Skeletal muscle tissue (tissue), 3 donors: ENCODE measurements at regions not wholly inside any gene's neighbourhood (a gene's known extent, or its start where the extent isn't known, plus 50 kb on each side); places are given as distances from the start of the nearest gene placed in this dataset.

Experiments used
- H3K27ac ChIP-seq: one replicate; pipeline ENCODE4 v1.7.0; 2013; ENCODE audit warnings: mild to moderate bottlenecking, low read depth, low read length, inconsistent platforms
- H3K27me3 ChIP-seq, 3 donors: one replicate each; pipeline ENCODE4 v1.7.0; 2013; ENCODE audit warnings: low read length in 3 of 3; ENCODE audit not compliant: control insufficient read depth in 3 of 3, insufficient read depth in 3 of 3
- H3K36me3 ChIP-seq, 3 donors: one replicate each; pipeline ENCODE4 v1.7.0; 2013; ENCODE audit warnings: low read length in 3 of 3; ENCODE audit not compliant: control insufficient read depth in 3 of 3, insufficient read depth in 3 of 3
- H3K4me1 ChIP-seq, 3 donors: one replicate each; pipeline ENCODE4 v1.7.0; 2013; ENCODE audit warnings: low read length in 3 of 3, mild to moderate bottlenecking in 3 of 3; ENCODE audit not compliant: control insufficient read depth in 3 of 3, insufficient read depth in 3 of 3
- H3K4me3 ChIP-seq, 3 donors: one replicate each; pipeline ENCODE4 v1.7.0; 2013; ENCODE audit warnings: low read length in 3 of 3
- H3K9ac ChIP-seq, 3 donors: one replicate each; pipeline ENCODE4 v1.7.0; 2013; ENCODE audit warnings: low read length in 3 of 3, mild to moderate bottlenecking in 3 of 3, moderate library complexity in 2 of 3, low read depth in 1 of 3
- H3K9me3 ChIP-seq, 3 donors: one replicate each; pipeline ENCODE4 v1.7.0; 2013; ENCODE audit warnings: low read length in 3 of 3; ENCODE audit not compliant: control insufficient read depth in 3 of 3
- donor health status: Osteomylitis.

DNA sequence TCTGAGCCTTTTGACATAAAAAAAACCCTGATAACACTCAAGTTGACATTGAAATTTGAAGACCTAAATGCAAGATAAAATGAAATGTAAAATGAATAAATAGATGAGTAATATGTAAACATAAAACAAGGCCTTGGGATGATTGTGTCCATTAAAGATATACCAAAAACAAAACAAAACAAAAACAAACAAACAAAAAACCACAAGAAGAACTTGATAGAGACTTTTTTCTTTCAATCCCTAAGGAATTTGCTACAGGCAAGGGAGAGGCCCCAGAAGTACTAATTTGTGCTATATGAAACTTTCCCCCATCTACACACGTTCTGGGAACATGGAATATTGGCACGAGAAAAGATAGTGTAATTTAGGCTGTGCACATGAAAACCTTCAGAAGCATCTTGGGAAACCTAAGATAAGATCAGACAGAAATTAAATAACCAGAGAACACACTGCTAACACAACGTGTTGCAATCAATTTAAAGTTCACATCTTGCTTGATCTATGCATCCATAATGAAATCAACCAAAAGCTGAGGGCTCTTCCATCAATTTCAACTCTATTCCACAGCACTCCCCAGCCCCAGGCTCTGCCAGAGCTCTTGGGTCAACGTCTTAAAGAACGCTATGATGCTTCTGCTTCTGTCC is 201.1 kb upstream of the RREB1 start:
- Histone ChIP-seq H3K36me3 (no peaks in the 10 kb centered on the region), H3K27me3 (no peaks in the 10 kb centered on the region), H3K27ac (no peak overlapping the region), H3K9ac (no peak overlapping the region), H3K4me1 (peaks cover 0 to 4% (median 0%) of the 10 kb centered on the region in 3 donors), H3K9me3 (no peaks in the 10 kb centered on the region), H3K4me3 (no peak overlapping the region)

DNA sequence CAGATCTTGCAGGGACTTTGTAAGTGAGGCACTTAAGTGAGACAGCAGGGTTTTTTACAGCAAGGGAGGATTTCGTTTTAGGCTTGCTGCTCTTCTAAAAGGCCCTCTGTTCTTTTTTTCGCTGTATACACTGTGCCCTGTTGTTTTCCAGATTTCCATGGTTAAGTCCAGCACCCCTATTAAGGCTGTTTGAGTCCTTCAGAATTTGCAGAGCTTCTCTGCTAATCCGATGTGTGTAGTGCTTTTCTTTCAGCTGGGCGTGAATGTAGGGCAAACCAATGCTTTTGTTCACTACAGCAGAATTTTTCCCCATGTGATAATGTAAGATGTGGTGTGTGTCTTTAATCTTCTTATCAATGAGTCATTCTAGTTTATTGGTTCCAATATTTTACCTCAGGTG is 200.5 kb upstream of the RREB1 start:
- no peaks in the 10 kb centered on the region for H3K9me3 ChIP-seq

DNA sequence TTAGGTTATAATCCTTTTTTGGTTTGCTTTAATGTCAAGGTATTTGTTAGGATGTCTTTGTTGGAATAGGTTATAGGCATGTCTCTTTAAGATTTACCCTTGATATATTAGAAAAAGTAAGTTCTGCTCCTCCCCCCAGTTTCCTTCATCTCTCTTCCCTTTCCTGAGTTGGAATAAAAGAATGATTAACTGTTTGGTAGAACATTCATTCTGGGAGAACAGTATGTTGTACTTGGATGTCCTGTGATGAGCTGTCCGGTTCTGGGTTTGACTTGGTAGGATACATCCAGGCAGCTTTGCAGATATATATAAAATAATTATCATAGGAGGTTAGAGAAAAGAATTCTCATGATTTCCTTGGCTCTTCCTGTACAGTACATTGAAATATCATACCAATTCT is 199.6 kb upstream of the RREB1 start:
- Histone ChIP-seq H3K4me3 (no peak overlapping the region), H3K9ac (no peak overlapping the region), H3K36me3 (no peaks in the 10 kb centered on the region), H3K4me1 (peaks cover 3 to 8% (median 5%) of the 10 kb centered on the region in 3 donors), H3K9me3 (no peaks in the 10 kb centered on the region), H3K27ac (no peak overlapping the region), H3K27me3 (no peaks in the 10 kb centered on the region)

More for the DNA sequence above, 200.5 kb upstream of the RREB1 start:
- H3K36me3 ChIP-seq: no peaks in the 10 kb centered on the region
- no peak overlapping the region for H3K4me3 ChIP-seq
- peaks cover 0 to 4% (median under 1%) of the 10 kb centered on the region in 3 donors for H3K4me1 ChIP-seq
- no peak overlapping the region for H3K27ac ChIP-seq
- no peaks in the 10 kb centered on the region for H3K27me3 ChIP-seq
- H3K9ac ChIP-seq: no peak overlapping the region

DNA sequence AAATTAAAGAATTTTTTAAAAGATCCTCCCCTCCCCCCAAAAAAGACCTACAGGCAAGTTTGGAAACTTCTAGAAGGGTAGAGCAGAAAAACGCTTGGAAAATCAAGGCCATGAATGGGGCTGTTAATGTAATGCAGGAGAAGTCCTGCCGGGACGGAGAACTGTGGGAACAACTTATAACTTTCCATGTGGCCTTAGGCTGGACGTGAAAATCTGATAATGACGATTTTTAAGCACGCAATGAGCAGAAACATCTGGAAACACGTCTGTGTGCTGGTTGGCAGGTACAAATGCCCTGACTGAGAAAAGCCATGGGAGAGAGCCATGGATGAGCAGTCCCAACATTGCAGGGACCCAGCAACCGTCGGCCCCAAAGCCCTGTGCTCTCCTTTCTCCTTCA is 198.7 kb upstream of the RREB1 start:
- no peaks in the 10 kb centered on the region for H3K9me3 ChIP-seq
- H3K4me3 ChIP-seq: no peak overlapping the region
- peaks cover 3 to 8% (median 5%) of the 10 kb centered on the region in 3 donors for H3K4me1 ChIP-seq
- H3K36me3 ChIP-seq: no peaks in the 10 kb centered on the region
- H3K27ac ChIP-seq: no peak overlapping the region
- H3K27me3 ChIP-seq: no peaks in the 10 kb centered on the region
- H3K9ac ChIP-seq: no peak overlapping the region

DNA sequence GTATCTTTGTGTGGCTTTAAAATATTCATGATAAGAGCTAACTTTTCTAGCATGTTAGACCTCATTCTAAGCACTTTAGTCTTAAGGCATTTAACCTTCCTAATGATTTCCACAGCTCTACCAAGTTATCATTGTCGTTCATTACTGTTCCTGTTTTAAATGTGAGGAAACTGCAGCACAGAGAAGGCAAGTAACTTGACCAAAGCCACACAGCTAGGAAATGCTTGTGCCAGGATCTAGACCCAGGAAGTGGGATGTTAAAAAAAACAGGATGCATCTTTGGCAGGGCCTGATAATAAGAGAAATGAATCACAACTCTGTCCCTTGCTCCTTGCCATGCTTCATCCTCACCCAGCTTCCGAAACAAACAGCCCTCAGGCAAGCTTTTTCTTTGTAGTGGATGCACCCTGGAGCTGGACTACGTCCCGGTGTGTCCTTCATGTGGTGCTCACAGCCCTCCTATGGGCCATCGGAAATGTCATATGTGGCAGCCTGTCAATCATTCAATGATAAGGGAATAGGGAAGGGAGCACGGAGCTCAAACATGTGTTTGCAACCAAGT is 196.9 kb upstream of the RREB1 start:
- H3K9ac ChIP-seq: no peak overlapping the region
- H3K4me3 ChIP-seq: no peak overlapping the region
- no peaks in the 10 kb centered on the region for H3K27me3 ChIP-seq
- no peaks in the 10 kb centered on the region for H3K9me3 ChIP-seq
- peaks cover 7 to 15% (median 10%) of the 10 kb centered on the region in 3 donors for H3K4me1 ChIP-seq
- no peak overlapping the region for H3K27ac ChIP-seq
- H3K36me3 ChIP-seq: no peaks in the 10 kb centered on the region

DNA sequence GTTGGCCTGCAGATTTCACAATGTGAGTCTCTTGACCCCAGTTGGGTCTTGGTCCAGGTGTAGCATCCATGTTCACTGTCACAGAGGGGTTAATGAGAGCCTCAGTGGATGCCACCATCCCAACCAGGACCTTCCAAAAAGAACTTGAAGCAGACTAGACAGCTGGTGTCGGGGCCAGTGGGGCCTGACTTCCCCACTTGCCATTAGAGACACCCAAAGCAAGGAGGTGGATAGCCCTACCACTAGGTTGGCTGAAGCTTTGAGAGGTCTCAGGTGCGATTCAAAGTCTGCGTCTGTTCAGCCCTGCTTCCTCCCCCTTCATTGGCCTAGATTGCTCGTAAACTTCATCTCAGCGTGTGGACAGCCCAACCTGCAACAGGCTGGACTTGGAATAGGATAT is 196.4 kb upstream of the RREB1 start:
- peaks cover 13 to 17% (median 16%) of the 10 kb centered on the region in 3 donors for H3K4me1 ChIP-seq
- no peak overlapping the region for H3K9ac ChIP-seq
- no peak overlapping the region for H3K27ac ChIP-seq

DNA sequence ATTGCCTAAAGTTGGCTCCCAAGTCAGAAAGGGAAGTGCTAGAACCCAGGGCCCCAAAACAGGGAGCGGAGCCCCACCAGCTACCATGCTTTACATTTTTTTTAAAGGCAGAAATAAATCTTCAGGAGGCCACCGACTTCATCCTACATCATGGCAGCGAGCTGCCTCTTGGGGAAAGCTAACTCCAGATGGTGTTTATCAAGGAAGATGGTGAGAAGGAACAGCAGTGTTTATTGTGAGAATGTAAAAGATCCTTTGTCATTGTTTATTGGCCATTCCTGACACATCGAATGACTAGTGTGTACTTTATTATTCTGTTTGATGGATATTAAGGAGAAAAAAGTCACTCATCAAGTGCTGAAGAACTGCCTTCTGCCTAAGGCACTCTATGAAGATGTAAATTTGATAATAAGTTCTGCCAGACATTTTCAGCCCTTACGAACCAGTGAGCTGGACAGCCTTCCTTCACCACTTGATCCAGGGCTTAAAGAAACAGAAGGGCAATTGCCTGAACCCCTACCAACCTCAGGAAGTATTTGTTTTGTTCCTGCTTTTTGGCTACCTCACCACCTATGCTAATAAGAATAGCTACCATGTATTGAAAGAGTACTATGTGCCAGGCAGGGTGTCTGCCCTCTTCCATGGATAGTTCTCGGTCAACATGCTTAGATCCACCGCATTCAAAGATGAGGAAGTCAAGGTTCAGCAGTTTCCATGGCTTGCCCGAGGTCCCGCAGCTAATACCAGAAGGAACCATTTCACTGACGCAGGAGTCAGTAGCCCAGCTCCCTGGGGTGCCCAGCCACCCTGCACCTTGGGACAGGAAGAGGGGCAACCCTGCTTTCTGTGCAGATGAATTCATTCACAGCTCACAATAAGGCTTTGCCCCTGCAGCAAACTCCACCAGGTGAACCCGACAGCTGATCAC is 194.7 kb upstream of the RREB1 start:
- Histone ChIP-seq H3K27me3 (no peaks in the 10 kb centered on the region), H3K4me3 (no peak overlapping the region), H3K4me1 (peaks cover 24 to 30% (median 27%) of the 10 kb centered on the region in 3 donors), H3K36me3 (no peaks in the 10 kb centered on the region), H3K9me3 (peaks cover 0 to 2% (median 0%) of the 10 kb centered on the region in 3 donors), H3K9ac (no peak overlapping the region), H3K27ac (no peak overlapping the region)

More for the DNA sequence above, 196.4 kb upstream of the RREB1 start:
- Histone ChIP-seq H3K36me3 (no peaks in the 10 kb centered on the region), H3K4me3 (no peak overlapping the region), H3K9me3 (peaks cover 0 to 1% (median 0%) of the 10 kb centered on the region in 3 donors), H3K27me3 (no peaks in the 10 kb centered on the region)

DNA sequence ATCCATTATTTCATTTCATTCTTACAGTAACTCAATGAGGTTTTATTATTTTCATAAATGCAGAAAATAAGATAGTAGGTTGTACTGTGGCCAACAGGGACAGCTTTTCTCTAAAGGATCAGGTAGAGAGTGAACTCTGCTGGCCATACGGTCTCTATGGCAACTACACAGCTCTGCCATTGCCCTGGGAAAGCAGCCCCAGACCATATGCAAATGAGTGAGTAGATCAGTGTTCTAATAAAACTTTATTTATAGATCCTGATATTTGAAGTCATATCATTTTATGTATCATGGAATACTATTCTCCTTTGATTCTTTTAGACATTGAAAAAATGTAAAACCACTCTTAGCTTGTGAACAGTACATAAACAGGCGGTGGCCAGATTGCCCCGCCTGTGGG is 192.5 kb upstream of the RREB1 start:
- Histone ChIP-seq H3K4me3 (peak overlapping the region; percentile 6 to 54 (median 33)), H3K27me3 (no peaks in the 10 kb centered on the region), H3K9ac (peak overlapping the region in 2 of 3 donors; percentile 54 to 81), H3K36me3 (no peaks in the 10 kb centered on the region), H3K4me1 (peaks cover 37 to 50% (median 43%) of the 10 kb centered on the region in 3 donors), H3K9me3 (peaks cover 0 to 2% (median 0%) of the 10 kb centered on the region in 3 donors), H3K27ac (peak overlapping the region; percentile 39)

DNA sequence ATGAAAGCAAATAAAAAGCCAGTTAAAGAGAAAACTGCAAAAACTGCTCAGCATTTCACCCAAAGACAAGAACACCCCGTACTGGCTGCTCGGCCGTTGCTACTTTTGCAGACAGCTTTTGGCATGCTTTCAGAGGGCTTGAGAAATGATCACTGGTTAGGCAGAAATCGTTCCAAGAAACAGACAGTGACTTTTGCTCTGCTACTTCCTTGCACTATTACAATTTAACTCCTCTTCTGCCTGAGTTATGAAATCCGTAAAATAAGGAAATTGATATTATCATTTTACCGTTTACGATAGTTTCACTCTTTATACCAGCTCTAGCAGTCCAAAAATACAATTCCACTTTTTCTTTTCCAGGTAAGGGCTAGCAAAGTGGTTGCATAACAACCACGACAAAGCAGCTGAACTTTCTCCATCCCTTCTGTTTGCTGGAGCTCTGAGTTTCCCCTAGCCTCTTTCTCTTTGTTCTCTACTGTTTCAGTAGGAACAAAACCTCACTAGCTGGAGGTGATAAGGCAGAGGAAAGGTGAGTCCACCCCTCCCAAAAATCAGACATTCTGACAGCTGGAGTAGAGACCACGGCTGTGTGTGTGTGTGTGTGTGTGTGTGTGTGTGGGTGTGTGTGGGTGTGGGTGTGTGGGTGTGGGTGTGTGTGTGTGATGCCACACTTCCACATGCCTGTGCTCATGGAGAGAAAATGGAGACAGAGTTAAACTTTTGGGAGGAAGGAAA is 191.8 kb upstream of the RREB1 start:
- Histone ChIP-seq H3K36me3 (no peaks in the 10 kb centered on the region), H3K27me3 (no peaks in the 10 kb centered on the region), H3K4me3 (peak overlapping the region; percentile 6 to 54 (median 33)), H3K27ac (peak overlapping the region; percentile 39), H3K4me1 (peaks cover 45 to 57% (median 51%) of the 10 kb centered on the region in 3 donors), H3K9ac (peak overlapping the region; percentile 50 to 81 (median 54)), H3K9me3 (peaks cover 0 to 2% (median 0%) of the 10 kb centered on the region in 3 donors)
